AG09319 (cell line): ENCODE measurements at regions not wholly inside any gene's neighbourhood (a gene's known extent, or its start where the extent isn't known, plus 50 kb on each side); places are given as distances from the start of the nearest gene placed in this dataset.

Experiments used
- DNase-seq: peaks from one replicate; pipeline ENCODE4 v3.0.0-alpha.2; 2010; ENCODE audit warnings: low read depth; ENCODE audit errors: extremely low read depth
- TF ChIP-seq, protein P1 (sequence below): IDR thresholded peaks from 2 replicates; pipeline ENCODE4 v1.5.1; 2011; ENCODE audit warnings: low read depth, mild to moderate bottlenecking, inconsistent platforms, low read length, moderate library complexity

DNA sequence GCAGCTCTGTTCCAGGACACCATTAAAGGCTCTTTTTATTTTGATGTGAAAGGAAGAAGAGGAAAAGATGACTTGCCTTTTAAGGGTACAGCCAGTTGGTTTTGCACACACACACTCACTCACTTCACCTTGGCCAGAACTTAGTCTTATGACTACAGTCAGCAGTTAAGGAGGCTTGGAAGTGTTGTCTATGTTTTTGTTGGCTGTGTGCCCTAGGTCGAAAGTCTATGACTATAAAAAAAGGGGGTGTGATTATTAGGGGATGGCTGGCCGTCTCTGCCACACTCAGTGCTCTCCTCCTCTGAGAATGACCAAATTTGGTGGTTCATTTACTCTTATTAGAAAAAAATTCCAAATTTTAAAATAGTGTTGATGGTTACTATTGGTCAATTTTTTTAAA lies 139.5 kb upstream of the OTX2 start:
- TF ChIP-seq, protein P1, sequence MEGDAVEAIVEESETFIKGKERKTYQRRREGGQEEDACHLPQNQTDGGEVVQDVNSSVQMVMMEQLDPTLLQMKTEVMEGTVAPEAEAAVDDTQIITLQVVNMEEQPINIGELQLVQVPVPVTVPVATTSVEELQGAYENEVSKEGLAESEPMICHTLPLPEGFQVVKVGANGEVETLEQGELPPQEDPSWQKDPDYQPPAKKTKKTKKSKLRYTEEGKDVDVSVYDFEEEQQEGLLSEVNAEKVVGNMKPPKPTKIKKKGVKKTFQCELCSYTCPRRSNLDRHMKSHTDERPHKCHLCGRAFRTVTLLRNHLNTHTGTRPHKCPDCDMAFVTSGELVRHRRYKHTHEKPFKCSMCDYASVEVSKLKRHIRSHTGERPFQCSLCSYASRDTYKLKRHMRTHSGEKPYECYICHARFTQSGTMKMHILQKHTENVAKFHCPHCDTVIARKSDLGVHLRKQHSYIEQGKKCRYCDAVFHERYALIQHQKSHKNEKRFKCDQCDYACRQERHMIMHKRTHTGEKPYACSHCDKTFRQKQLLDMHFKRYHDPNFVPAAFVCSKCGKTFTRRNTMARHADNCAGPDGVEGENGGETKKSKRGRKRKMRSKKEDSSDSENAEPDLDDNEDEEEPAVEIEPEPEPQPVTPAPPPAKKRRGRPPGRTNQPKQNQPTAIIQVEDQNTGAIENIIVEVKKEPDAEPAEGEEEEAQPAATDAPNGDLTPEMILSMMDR: no peak
- DNase-seq: no peak

DNA sequence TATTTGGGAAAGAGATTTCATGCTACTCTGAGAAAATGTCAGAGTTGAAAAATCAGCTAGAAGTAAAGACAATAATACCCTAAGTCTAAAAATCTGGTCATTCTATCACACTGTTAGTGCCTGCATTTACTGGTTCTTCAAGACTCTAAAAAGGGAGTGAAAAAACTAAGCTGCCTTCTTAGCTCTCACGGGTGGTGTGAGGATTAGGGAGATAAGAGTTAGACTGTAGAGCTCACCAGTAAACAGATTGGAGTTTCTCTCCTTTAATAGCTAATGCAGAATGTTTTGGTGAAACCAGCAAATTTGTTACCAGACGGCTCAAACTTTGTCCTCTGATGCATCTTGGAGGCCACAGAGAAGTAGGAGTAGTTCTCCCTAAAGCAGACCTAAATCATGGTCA lies 135.0 kb upstream of the OTX2 start:
- no peak for DNase-seq
- TF ChIP-seq, protein P1: no peak

DNA sequence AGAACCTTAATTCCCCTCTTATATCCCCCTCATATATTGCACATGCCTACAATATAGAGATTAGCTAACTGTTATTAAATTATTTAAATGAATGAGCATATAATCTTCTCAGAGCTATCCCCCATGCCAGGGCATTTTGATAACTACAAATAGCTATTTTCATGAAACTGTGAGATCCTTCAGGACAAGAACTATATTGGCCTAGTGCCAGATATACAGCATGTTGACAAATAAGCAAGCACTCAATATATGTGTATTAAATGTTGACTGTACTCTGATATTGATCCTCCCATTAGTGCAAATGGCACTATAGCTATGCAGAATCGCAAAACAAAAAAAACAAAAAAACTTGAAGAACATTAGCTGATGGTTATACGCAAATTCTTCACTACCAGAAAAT lies 134.1 kb upstream of the OTX2 start:
- TF ChIP-seq, protein P1: no peak
- no peak for DNase-seq

DNA sequence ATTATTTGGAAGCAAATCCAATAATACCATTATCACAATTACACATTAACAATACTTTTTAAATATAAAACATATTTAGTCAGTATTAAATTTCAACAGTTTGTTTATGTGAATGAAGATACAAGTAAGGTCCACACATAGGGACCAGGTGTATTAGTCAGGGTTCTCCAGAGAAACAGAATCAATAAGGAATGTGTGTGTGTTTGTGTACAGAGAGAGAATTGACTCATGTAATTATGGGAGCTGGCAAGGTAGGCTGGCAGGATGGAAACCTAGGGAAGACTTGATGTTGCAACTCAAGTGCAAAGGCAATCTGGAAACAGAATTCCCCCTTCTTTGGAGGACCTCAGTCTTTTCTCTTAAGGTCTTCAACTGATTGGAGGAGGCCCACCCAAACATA lies 123.2 kb upstream of the OTX2 start:
- TF ChIP-seq, protein P1: no peak
- DNase-seq: no peak

DNA sequence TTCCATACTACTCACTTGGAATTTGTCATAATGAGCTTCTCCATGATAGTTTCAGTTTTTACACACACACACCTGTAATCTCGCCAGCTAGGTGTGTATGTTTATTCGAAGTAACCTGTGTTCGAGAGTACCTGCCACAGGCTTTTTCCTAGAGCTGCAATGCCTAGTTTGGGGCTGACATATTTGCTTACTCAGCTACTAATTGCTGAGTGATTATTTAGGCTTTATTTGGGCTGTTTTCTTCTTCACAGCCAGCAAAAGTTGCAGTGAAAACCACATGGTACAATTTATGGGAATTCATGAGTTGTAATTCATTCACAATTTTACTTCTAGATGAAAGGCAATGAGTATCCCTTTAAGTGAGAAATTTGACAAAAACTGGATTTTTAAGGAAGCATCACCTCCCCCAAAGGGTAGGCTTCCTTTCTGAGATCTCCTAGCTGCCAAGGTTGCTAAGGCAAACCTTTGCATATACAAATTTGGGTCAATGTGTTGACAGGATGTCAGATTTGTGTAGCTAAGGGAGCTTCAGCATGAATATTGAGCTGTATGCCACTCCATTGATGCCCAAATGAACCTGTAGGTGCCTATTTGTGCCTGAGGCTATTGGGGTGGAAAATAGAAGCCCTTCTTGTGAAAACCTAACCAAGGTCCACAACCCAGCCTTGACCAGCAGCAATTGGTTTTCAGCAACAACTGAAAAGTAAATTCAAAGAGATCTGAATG lies 108.7 kb upstream of the OTX2 start:
- TF ChIP-seq, protein P1: no peak
- no peak for DNase-seq

DNA sequence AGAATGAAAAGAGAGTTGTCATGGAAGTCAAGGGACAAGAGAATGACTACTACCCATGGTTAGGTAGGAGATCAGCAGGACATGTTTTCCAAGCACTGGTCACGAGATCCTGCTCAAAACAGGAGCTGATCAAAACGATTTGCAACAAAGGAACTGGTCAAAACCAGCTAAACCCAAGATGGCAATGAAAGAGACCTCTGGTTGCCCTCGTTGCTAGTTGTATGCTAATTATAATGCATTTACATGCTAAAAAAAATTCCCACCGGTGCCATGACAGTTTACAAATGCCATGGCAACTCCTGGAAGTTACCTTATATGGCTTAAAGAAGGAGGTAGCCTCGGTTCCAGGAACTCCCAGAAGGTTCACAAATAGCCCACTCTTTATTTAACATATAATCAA lies 95.0 kb upstream of the OTX2 start:
- no peak for DNase-seq
- TF ChIP-seq, protein P1: no peak

DNA sequence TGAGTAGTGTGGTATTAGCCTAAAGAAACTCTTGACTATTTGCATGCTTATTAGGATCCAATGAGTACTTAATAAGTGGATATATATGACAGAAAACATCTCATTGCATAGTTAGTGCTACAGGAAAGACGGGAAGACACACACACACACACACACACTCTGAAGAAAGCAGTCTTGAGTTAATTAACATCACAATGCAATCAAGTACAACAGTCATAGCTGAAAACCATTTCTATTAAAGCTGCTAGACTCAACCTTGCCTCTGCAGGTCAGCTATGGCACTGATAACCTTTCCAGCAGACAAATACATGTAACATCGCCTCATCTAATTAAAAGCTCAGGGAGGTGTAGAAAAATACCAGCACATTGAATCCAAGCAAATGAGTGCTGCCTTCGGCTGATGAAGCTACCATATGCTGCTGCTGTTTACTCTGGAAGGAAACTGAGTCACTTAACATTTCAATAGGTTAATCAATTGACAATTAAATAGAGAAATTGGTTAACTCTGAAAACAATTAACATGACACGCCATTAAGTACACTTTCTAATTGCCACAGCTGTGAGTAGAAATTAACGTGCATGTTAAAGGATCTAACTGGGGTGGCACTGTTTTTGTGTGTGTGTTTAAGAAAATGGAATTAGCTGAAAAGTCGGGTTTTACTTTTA lies 93.2 kb upstream of the OTX2 start:
- no peak for DNase-seq
- TF ChIP-seq, protein P1: no peak
